ENCODE measurements at regions not wholly inside any gene's neighbourhood (a gene's known extent, or its start where the extent isn't known, plus 50 kb on each side); places are given as distances from the start of the nearest gene placed in this dataset.

GRCh38 chr12:4045786-4046494 lies 172.7 kb upstream of the PARP11 start:
- TF ChIP-seq CTCF (conservative IDR thresholded peaks at IDR 0.05 in 1 of 2, IDR thresholded peaks at IDR 0.05 in 1 of 2; ENCODE audit: extremely low read depth in 1 of 2, insufficient read depth in 1 of 2, low read depth in 1 of 2, low read length in 2 of 2) = no peak
- no peak for TF ChIP-seq EZH2 (IDR thresholded peaks at IDR 0.05; ENCODE audit: borderline replicate concordance, low read length)
